MCF 10A (cell line): ENCODE measurements at regions not wholly inside any gene's neighbourhood (a gene's known extent, or its start where the extent isn't known, plus 50 kb on each side); places are given as distances from the start of the nearest gene placed in this dataset.

Source experiments
- BruUV-seq: library from RNA; stranded (reverse); fragments of 400-500 nt; replicated peaks from 2 replicates; lab custom pipeline; 2021; lab: Mats Ljungman, UMichigan
- CTCF ChIA-PET: fragments of 300-600 bp; sonication (Branson Sonifier 250); formaldehyde crosslinking; extraction: SDS; loops from one replicate; lab custom pipeline; 2021; ENCODE audit warnings: antibody characterized with exemption, inconsistent platforms; lab: Yijun Ruan, JAX
- POLR2A ChIA-PET: fragments of 300-600, 350-650 bp; sonication (Branson Sonifier 250); formaldehyde crosslinking; extraction: SDS; loops from one replicate; lab custom pipeline; 2020; ENCODE audit warnings: antibody characterized with exemption, inconsistent platforms; lab: Yijun Ruan, JAX
- DNase-seq: peaks from one replicate; pipeline ENCODE4 v3.0.0-alpha.2; 2018; ENCODE audit not compliant: unreplicated experiment
- H3K27ac Mint-ChIP-seq: one replicate; pipeline ENCODE4 v1.8.0; 2022; ENCODE audit warnings: mild to moderate bottlenecking, low read depth, mixed read lengths; ENCODE audit not compliant: unreplicated experiment
- H3K27me3 Mint-ChIP-seq: one replicate; pipeline ENCODE4 v1.8.0; 2022; ENCODE audit warnings: mixed read lengths; ENCODE audit not compliant: insufficient read depth, unreplicated experiment
- H3K36me3 Mint-ChIP-seq: one replicate; pipeline ENCODE4 v1.8.0; 2022; ENCODE audit warnings: mild to moderate bottlenecking, moderate library complexity, mixed read lengths; ENCODE audit not compliant: insufficient read depth, unreplicated experiment
- H3K4me1 Mint-ChIP-seq: one replicate; pipeline ENCODE4 v1.8.0; 2022; ENCODE audit warnings: mixed read lengths; ENCODE audit not compliant: insufficient read depth, unreplicated experiment
- H3K4me3 Mint-ChIP-seq: one replicate; pipeline ENCODE4 v1.8.0; 2022; ENCODE audit warnings: mild to moderate bottlenecking, moderate library complexity, mixed read lengths; ENCODE audit not compliant: unreplicated experiment
- H3K9me3 Mint-ChIP-seq: one replicate; pipeline ENCODE4 v1.8.0; 2022; ENCODE audit warnings: mixed read lengths; ENCODE audit not compliant: unreplicated experiment
- intact Hi-C: fragments of 100-400 bp; cut with micrococcal nuclease; formaldehyde crosslinking; loops from 2 replicates; pipeline ENCODE4 v1.14.1; 2022
- TF ChIP-seq, protein P1 (sequence below): fragments of 200-600 bp; IDR thresholded peaks from one replicate; pipeline ENCODE4 v1.8.0; 2022; ENCODE audit warnings: antibody characterized with exemption, mild to moderate bottlenecking; ENCODE audit not compliant: unreplicated experiment

DNA sequence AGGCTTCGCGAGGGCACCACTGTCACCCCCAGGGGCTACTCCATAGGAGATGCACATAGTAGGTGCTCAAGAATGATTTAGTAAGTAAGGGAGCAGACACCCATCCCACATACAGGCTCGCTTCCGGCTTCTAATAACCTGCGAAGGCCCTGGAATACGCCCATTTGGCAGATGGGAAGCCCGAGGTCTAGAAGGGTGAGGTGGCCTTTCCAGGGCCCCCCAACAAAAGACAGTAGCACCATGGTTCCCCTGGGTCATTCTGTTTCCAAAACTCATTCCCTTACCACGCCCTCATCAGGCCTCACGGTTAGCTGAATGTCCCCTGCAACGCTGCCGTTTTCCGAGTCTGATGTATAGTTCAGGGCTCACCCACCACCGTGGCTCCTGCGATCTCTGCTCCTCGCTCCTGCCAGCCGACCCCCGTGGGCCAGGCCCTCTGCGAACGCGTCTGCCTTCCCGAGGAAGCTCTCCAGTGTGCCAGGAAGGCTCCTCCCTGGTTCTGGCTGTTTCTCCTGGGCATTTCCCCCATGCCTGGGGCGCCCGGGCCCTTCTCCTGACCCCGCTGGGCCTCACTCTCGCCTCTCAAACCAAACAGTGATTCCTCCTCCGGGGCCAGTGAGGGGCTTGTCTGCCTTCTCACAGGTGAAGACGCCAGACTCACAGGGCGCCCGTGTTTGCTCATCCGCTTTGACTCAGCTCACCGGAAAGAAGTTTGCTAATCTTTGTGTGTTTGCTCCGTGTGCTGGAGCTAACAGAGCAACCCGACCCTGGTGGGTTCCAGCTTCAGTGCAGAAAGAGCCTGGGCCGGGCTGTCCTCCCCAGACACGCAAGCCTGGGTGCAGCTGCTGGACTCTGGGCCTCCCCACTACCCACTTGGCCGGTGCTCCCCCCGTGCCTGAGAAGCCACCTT lies 86.6 kb downstream of the RTL6 start:
- H3K4me1 Mint-ChIP-seq: no peaks in the 10 kb centered on the region

DNA sequence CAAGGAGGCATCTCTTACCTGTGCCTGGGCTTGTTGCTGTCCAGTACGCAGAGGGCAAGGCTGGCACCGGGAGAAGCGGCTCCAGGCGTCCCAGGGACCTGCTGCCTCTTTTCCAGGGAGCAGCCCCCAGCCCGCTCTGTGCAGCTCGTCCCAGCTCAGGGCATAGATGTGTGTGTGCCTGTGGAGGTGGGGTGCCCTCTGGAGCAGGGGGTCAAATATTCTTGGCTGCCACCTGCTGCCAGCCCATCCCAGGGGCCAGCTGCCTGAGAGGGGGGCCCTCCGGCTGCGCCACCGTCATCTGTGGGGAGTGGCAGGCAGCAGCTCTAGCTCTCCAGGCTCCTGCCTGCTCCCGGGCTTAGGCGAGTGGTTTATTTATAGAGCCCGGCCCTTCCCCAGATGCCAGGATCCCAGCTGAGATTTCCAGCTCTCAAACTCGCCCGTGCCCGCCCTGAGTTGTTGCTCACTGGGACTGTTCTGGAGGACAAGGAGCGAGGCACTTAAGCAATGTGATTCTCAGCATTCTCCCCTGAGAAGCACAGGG lies 87.5 kb downstream of the RTL6 start:
- H3K4me1 Mint-ChIP-seq: no peaks in the 10 kb centered on the region
- intact Hi-C loops: no loop called here
- ChIA-PET POLR2A (no interaction called here), CTCF (no interaction called here)
- H3K36me3 Mint-ChIP-seq: no peaks in the 10 kb centered on the region
- H3K27me3 Mint-ChIP-seq: peaks cover 27% of the 10 kb centered on the region
- H3K27ac Mint-ChIP-seq: no peak overlapping the region
- TF ChIP-seq, protein P1, sequence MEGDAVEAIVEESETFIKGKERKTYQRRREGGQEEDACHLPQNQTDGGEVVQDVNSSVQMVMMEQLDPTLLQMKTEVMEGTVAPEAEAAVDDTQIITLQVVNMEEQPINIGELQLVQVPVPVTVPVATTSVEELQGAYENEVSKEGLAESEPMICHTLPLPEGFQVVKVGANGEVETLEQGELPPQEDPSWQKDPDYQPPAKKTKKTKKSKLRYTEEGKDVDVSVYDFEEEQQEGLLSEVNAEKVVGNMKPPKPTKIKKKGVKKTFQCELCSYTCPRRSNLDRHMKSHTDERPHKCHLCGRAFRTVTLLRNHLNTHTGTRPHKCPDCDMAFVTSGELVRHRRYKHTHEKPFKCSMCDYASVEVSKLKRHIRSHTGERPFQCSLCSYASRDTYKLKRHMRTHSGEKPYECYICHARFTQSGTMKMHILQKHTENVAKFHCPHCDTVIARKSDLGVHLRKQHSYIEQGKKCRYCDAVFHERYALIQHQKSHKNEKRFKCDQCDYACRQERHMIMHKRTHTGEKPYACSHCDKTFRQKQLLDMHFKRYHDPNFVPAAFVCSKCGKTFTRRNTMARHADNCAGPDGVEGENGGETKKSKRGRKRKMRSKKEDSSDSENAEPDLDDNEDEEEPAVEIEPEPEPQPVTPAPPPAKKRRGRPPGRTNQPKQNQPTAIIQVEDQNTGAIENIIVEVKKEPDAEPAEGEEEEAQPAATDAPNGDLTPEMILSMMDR: no peak
- DNase-seq: no peak
- H3K9me3 Mint-ChIP-seq: peaks cover 1% of the 10 kb centered on the region
- no TSS peak for BruUV-seq
- no peak overlapping the region for H3K4me3 Mint-ChIP-seq

More for the DNA sequence above, 86.6 kb downstream of the RTL6 start:
- no TSS peak for BruUV-seq
- DNase-seq: no peak
- ChIA-PET POLR2A (no interaction called here), CTCF (no interaction called here)
- intact Hi-C loops: no loop called here
- TF ChIP-seq, protein P1: no peak
- Mint-ChIP-seq H3K36me3 (no peaks in the 10 kb centered on the region), H3K27ac (no peak overlapping the region), H3K4me3 (no peak overlapping the region), H3K9me3 (peaks cover 11% of the 10 kb centered on the region), H3K27me3 (peaks cover 37% of the 10 kb centered on the region)

DNA sequence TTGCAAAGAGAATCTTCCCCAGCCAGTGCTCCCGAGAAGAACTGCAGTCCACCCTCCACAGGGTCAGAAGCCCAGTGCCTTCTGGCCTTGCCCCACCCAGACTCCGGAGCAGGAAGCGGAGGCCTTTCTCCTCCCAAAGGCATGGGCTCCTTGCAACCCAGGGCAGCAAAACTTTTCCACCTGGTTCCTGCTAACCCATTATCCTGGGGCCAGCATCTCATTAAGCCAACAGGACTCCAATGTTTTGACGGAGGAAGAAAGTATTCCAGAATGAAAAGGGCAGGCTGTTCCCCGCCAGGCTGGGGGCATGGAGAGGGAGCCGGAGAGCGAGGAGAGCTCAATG lies 88.1 kb downstream of the RTL6 start:
- H3K36me3 Mint-ChIP-seq: no peaks in the 10 kb centered on the region
- no peaks in the 10 kb centered on the region for H3K9me3 Mint-ChIP-seq
- peaks cover 24% of the 10 kb centered on the region for H3K27me3 Mint-ChIP-seq
- no peak for DNase-seq
- no peak overlapping the region for H3K27ac Mint-ChIP-seq
- ChIA-PET CTCF (no interaction called here), POLR2A (no interaction called here)
- no peak overlapping the region for H3K4me3 Mint-ChIP-seq
- no TSS peak for BruUV-seq
- no peaks in the 10 kb centered on the region for H3K4me1 Mint-ChIP-seq
- TF ChIP-seq, protein P1: no peak
- intact Hi-C loops: no loop called here

DNA sequence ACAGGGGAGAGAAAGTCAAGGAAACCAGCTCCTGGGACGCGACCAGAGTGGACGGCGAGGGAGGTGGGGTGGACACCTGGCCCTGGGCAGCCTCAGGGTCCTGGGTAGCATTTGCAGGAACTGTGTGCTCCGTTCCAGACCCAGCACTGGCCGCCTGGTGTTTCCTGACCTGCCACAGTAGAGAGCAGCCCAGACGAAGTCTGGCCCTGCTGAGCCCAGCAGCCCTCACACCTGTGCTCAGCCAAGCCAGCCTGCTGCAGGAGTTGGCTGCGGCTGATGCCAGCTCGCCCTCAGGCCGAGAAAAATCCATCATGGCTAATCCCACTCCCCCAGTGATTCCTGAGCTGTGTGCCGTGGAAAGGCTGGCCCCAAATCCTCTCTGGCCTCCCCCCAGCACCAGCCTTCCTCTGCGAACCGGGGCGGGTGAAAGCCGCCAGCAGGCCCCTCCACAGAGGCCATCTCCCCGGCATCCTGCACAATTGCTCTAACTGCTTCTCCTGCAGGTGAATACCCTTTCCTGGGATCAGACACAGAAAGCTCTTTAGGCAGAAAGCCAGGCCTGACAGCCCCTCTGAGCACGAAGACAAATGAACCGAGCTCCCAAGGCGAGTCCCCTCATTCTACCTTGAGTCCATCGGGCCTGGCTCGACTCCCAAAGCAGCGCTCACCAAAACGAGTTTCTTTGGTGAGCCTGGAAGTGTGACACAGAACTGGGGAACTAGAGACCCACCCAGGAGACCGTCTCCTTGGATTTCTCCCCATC lies 88.6 kb downstream of the RTL6 start:
- Mint-ChIP-seq H3K4me3 (no peak overlapping the region), H3K4me1 (no peaks in the 10 kb centered on the region), H3K9me3 (no peaks in the 10 kb centered on the region), H3K27me3 (peaks cover 24% of the 10 kb centered on the region), H3K36me3 (no peaks in the 10 kb centered on the region), H3K27ac (no peak overlapping the region)
- CTCF ChIA-PET: no interaction called here
- no TSS peak for BruUV-seq
- DNase-seq: no peak
- intact Hi-C loops: no loop called here
- TF ChIP-seq, protein P1: no peak
- POLR2A ChIA-PET: no interaction called here
